Endometrium (tissue), 2 donors: ENCODE measurements at regions not wholly inside any gene's neighbourhood (a gene's known extent, or its start where the extent isn't known, plus 50 kb on each side); places are given as distances from the start of the nearest gene placed in this dataset.
"Not testable (repeated sequence)": the region's sequence is repeated elsewhere in the genome, so short reads cannot be mapped to it uniquely, and the experiment has no call there.

ENCODE experiments used
- FAIRE-seq: peaks from 2 replicates; lab custom pipeline; 2012; peaks lifted over from hg19 to GRCh38; lab: Jason Lieb, UNC
- donor health status: control.
- donor health status: control.

DNA sequence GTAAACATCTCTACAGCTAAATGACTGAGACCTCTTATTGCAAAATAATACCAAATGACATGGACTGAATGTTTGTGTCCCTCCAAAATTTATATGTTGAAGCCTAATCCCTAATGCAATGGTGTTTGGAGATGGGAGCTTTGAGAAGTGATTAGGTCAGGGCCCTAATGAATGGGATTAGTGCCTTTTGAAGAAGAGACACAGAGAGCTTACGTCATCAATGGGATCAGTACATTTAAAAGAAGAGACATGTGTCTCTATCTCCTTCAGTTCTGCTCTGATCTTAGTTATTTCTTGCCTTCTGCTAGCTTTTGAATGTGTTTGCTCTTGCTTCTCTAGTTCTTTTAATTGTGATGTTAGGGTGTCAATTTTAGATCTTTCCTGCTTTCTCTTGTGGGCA lies 301.6 kb upstream of the FSTL5 start:
- FAIRE-seq, result not testable (repeated sequence)

- peak; percentile 76 for FAIRE-seq
Observed at GRCh38 chr4:162461952-162462351, 298.2 kb upstream of the FSTL5 start.

DNA sequence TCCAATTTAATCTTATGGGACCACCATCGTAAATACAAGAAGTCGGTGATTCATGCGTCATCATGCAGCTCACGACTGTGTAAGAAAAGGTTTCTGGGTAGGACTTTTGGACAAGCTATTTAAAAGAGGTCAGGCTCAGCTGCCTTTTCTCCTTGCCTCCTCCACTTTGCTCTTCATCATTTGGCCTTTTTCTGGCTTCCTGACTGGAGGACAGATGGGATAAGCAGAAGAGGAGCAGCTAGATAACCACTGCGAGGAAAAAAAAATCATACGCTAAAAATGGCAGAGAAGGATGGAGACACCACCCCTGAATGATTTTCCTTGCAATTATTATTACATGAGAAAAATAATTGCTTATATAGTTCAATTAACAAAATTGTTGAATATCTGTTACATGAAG lies 294.3 kb upstream of the FSTL5 start:
- FAIRE-seq, result no peak

DNA sequence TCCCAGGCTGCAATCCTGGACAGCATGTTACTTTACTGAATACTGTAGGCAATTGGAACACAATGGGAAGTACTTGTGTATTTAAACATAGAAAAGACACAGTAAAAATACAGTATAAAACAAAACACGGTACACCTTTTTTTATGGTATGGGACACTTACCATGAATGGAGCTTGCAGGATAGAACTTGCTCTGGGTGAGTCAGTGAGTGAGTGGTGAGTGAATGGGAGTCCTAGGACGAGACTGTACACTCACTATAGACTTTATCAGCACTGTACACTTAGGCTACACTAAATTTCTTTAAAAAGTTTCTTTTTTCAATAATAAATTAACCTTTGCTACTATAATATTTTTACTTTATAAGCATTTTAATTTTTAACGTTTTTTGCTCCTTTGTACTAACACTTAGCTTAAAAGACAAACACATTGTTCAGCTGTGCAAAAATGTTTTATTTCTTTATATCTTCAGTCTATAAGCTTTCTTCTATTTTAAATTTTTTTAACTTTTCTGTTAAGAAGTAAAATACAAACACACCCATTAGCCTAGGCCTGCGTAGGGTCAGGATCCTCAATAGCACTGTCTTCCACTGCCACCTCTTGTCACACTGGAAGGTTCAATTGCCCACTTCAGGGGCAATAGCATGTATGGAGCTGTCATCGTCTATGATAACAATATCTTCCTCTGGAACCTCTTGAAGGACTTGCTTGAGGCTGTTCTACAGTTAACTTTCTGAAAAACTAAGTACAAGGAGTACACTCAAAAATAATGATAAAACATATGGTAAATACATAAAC lies 293.5 kb upstream of the FSTL5 start:
- FAIRE-seq, result no peak

DNA sequence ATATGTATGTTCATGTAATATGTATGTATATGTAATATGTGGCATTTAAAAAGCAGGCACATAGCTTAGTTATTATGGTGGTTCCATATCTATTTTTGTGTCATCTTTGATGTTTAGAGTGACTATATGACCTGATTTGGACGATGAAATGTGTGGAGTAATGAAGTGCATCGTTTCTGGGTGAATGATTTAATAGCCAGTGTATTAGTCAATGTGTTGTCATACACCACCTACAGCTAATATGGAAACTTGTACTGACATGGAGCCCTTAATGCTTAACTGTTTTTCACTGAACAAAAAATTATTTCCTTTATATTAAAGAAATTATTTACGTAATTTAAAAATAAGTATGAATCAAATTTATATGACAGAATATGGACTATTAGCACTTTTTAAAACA lies 292.3 kb upstream of the FSTL5 start:
- no peak for FAIRE-seq

DNA sequence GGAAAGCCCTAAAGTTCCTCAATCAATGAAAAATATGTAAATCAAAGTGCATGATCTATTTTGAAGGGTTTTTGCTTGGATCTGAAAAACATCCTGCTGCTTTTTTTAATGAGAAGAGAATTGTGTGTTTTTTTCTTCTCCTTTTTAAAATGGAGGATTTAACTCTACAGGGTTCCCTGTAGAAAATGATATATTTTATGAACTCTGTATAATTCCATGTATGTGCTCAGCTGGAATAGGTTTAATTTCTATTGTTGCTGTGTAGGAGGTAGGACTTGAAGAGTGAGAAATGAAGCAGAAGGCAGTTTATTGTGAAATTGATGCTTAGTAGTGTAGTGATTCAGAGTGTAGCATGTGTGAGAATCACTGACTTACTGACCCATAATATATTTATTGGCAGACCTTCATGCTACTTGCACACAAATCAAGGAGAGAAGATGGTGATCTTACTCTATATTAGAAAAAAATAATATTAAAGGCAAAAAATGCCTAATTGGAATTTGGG lies 286.8 kb upstream of the FSTL5 start:
- FAIRE-seq, result no peak

GRCh38 chr4:162443510-162443909 lies 279.7 kb upstream of the FSTL5 start:
- no peak for FAIRE-seq

DNA sequence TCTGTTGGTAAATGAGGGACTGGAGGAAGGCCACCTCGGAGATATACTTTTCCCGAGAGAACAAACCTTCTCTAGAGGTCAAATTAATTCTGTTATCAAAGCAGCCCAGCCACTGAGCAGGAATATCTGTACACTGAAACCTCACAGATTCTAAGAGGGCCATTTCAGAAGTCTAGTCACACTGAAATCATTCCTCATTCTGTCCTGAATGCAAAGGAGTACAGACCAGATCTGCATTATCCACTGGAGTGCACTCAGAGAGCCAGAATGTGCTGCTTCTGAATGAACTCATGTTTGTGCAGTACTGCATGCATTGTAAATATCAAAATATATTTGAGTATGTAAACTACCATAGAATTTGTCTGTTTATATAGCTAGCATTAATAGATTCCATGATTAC lies 278.3 kb upstream of the FSTL5 start:
- no peak for FAIRE-seq

- no peak for FAIRE-seq
Observed at GRCh38 chr4:162422312-162422711, 258.5 kb upstream of the FSTL5 start.

GRCh38 chr4:162410854-162411253 lies 247.1 kb upstream of the FSTL5 start:
- no peak for FAIRE-seq

- no peak for FAIRE-seq
Observed at GRCh38 chr4:162409048-162409447, 245.2 kb upstream of the FSTL5 start.

GRCh38 chr4:162408309-162408708 lies 244.5 kb upstream of the FSTL5 start:
- FAIRE-seq, result no peak

GRCh38 chr4:162406637-162407365 lies 243.0 kb upstream of the FSTL5 start:
- no peak for FAIRE-seq

- FAIRE-seq, result no peak
Observed at GRCh38 chr4:162403932-162404331, 240.1 kb upstream of the FSTL5 start.

DNA sequence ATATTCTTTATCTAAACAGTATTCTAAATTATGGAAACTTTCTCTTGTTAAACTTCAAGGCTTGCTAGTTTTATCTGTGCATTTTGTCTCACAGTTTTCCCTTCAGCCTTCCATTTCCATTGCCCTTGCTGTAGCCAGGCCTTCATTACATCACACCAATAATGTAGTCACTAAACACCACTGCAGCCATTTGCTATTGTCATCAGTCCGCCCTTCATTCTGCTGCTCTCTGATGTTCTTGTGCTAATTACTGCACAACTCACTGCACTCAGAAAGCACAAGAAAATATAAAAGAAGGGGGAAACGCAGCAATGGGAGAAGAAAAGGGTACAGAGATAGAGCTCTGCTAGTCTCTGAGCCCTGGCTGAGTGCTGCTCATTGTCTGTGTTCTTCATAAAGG lies 239.6 kb upstream of the FSTL5 start:
- no peak for FAIRE-seq

DNA sequence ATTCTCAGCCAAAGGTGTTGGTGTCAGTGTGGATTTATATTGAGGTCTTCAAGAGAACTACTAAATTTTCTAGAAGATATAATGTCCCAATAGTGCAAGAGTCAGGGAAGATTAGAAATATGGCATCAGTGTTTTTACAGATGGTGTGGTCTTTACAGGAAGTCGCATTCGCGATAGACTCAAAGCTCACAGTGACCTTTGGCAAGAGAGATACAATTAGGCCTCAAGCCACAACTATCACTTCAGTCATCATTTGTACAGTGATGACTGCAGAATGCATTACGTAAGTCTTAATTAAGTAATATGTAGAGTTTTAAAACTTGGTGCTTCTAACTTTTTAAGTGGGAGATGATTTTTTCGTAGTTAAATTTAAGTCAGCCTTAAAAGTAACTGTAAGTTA lies 237.2 kb upstream of the FSTL5 start:
- no peak for FAIRE-seq

DNA sequence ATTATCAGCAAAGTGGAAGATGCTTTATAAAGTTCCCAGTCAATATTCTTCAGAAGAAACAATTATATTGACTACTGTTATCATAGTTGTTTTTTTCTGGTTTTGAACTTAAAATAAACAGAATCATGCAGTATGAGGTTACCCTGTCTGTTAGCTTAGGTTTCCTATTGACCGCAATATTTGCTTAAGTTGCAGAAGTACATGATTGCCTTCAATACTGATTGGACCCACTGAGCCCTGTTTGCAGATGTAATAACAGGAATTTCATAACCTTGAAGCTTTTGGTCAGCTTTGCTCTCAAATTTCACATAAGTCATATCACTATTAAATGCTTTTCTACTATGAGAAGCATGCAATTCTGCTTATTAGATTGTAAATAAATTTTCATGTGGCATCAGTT lies 229.1 kb upstream of the FSTL5 start:
- FAIRE-seq, result no peak

- no peak for FAIRE-seq
Observed at GRCh38 chr4:162366146-162366545, 202.3 kb upstream of the FSTL5 start.

- FAIRE-seq, result no peak
Observed at GRCh38 chr4:162364651-162365050, 200.9 kb upstream of the FSTL5 start.

- FAIRE-seq, result no peak
Observed at GRCh38 chr4:162360369-162361149, 196.8 kb upstream of the FSTL5 start.

DNA sequence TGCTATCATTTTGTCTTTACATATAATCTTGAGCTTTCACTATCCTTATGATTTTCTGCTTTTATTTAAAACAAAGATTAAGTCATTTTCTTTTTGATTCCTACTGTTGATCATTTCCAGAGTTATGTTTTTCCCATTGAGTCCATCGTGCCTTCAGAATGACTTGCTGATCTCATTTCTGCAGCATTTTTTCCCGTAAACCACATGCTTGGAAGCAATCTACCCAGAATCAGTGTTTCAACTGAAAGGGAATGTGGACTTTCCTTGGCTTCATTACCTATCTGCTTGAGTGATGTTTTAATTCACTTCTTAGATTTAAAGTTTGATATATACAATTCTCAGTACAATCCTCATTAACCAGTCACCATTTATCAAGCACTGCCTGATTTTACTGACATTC lies 192.4 kb upstream of the FSTL5 start:
- FAIRE-seq, result no peak

- no peak for FAIRE-seq
Observed at GRCh38 chr4:162352580-162353107, 188.8 kb upstream of the FSTL5 start.

GRCh38 chr4:162350331-162350730 lies 186.5 kb upstream of the FSTL5 start:
- no peak for FAIRE-seq
